T-helper 17 cell (primary cell): ENCODE measurements at regions not wholly inside any gene's neighbourhood (a gene's known extent, or its start where the extent isn't known, plus 50 kb on each side); places are given as distances from the start of the nearest gene placed in this dataset.

Experiments used
- ATAC-seq: fragments of 150-1000 bp; cut with Tn5 transposase; 2 replicates; pipeline ENCODE4 v1.10.0; 2021; ENCODE audit warnings: mild to moderate bottlenecking, moderate library complexity
- DNase-seq, 3 donors: peaks; one replicate each; pipeline versions ENCODE4 v3.0.0 to v3.0.0-alpha.2; 2020 to 2021
- H3K9me3 ChIP-seq: one replicate; pipeline ENCODE4 v1.7.0; 2013; ENCODE audit warnings: low read length, mild to moderate bottlenecking; ENCODE audit not compliant: control insufficient read depth, poor library complexity, severe bottlenecking
- H3K27ac Mint-ChIP-seq: one replicate; pipeline ENCODE4 v1.8.0; 2022; ENCODE audit warnings: mild to moderate bottlenecking, moderate library complexity, mixed read lengths
- H3K27me3 Mint-ChIP-seq: one replicate; pipeline ENCODE4 v1.8.0; 2022; ENCODE audit warnings: mixed read lengths
- H3K36me3 Mint-ChIP-seq: one replicate; pipeline ENCODE4 v1.8.0; 2022; ENCODE audit warnings: low read depth, mixed read lengths
- H3K4me1 Mint-ChIP-seq: one replicate; pipeline ENCODE4 v1.8.0; 2022; ENCODE audit warnings: mild to moderate bottlenecking, mixed read lengths
- H3K4me3 Mint-ChIP-seq: one replicate; pipeline ENCODE4 v1.8.0; 2022; ENCODE audit warnings: mild to moderate bottlenecking, moderate library complexity, mixed read lengths

GRCh38 chr22:49536571-49537131, 291.0 kb downstream of the BRD1 start:
- Mint-ChIP-seq H3K4me1 (peaks cover 11% of the 10 kb centered on the region), H3K27ac (no peak overlapping the region), H3K4me3 (no peak overlapping the region), H3K27me3 (no peaks in the 10 kb centered on the region), H3K36me3 (no peaks in the 10 kb centered on the region)
- H3K9me3 ChIP-seq = no peaks in the 10 kb centered on the region
- DNase-seq (no peak), ATAC-seq (no peak)

GRCh38 chr22:49535527-49536125, 292.0 kb downstream of the BRD1 start:
- Mint-ChIP-seq H3K4me3 (no peak overlapping the region), H3K4me1 (peaks cover 11% of the 10 kb centered on the region), H3K27me3 (no peaks in the 10 kb centered on the region), H3K36me3 (no peaks in the 10 kb centered on the region), H3K27ac (no peak overlapping the region)
- H3K9me3 ChIP-seq = no peaks in the 10 kb centered on the region
- DNase-seq (no peak), ATAC-seq (no peak)

GRCh38 chr22:49535126-49535525, 292.5 kb downstream of the BRD1 start:
- ATAC-seq = no peak
- peaks cover 11% of the 10 kb centered on the region for H3K4me1 Mint-ChIP-seq
- H3K27me3 Mint-ChIP-seq = no peaks in the 10 kb centered on the region
- no peak overlapping the region for H3K27ac Mint-ChIP-seq
- no peak for DNase-seq
- H3K36me3 Mint-ChIP-seq = no peaks in the 10 kb centered on the region
- no peak overlapping the region for H3K4me3 Mint-ChIP-seq
- no peaks in the 10 kb centered on the region for H3K9me3 ChIP-seq

GRCh38 chr22:49534386-49534785, 293.3 kb downstream of the BRD1 start:
- H3K4me1 Mint-ChIP-seq = peaks cover 10% of the 10 kb centered on the region
- H3K27me3 Mint-ChIP-seq = no peaks in the 10 kb centered on the region
- no peak for DNase-seq
- no peak for ATAC-seq
- no peaks in the 10 kb centered on the region for H3K36me3 Mint-ChIP-seq
- H3K27ac Mint-ChIP-seq = no peak overlapping the region
- H3K9me3 ChIP-seq = no peaks in the 10 kb centered on the region
- H3K4me3 Mint-ChIP-seq = no peak overlapping the region

GRCh38 chr22:49533886-49534285, 293.8 kb downstream of the BRD1 start:
- ATAC-seq (no peak), DNase-seq (no peak)
- no peaks in the 10 kb centered on the region for H3K27me3 Mint-ChIP-seq
- H3K9me3 ChIP-seq = no peaks in the 10 kb centered on the region
- H3K4me1 Mint-ChIP-seq = peaks cover 5% of the 10 kb centered on the region
- H3K36me3 Mint-ChIP-seq = no peaks in the 10 kb centered on the region
- no peak overlapping the region for H3K4me3 Mint-ChIP-seq
- H3K27ac Mint-ChIP-seq = no peak overlapping the region

- Mint-ChIP-seq H3K36me3 (no peaks in the 10 kb centered on the region), H3K4me1 (peaks cover 2% of the 10 kb centered on the region), H3K27me3 (no peaks in the 10 kb centered on the region), H3K4me3 (no peak overlapping the region), H3K27ac (no peak overlapping the region)
- no peaks in the 10 kb centered on the region for H3K9me3 ChIP-seq
- ATAC-seq (no peak), DNase-seq (no peak)
These were observed 294.5 kb downstream of the BRD1 start for GRCh38 chr22:49532869-49533802.

- Mint-ChIP-seq H3K36me3 (no peaks in the 10 kb centered on the region), H3K27ac (no peak overlapping the region), H3K4me1 (peaks cover 11% of the 10 kb centered on the region), H3K4me3 (no peak overlapping the region), H3K27me3 (no peaks in the 10 kb centered on the region)
- ATAC-seq = no peak
- DNase-seq = no peak
- no peaks in the 10 kb centered on the region for H3K9me3 ChIP-seq
These were observed 296.3 kb downstream of the BRD1 start for GRCh38 chr22:49531368-49531791.

GRCh38 chr22:49530671-49531367, 296.9 kb downstream of the BRD1 start:
- H3K4me3 Mint-ChIP-seq = no peak overlapping the region
- H3K27me3 Mint-ChIP-seq = no peaks in the 10 kb centered on the region
- H3K4me1 Mint-ChIP-seq = peaks cover 11% of the 10 kb centered on the region
- H3K9me3 ChIP-seq = no peaks in the 10 kb centered on the region
- DNase-seq (no peak), ATAC-seq (no peak)
- no peaks in the 10 kb centered on the region for H3K36me3 Mint-ChIP-seq
- H3K27ac Mint-ChIP-seq = no peak overlapping the region

- H3K9me3 ChIP-seq = no peaks in the 10 kb centered on the region
- DNase-seq = no peak
- H3K4me3 Mint-ChIP-seq = no peak overlapping the region
- no peak for ATAC-seq
- no peak overlapping the region for H3K27ac Mint-ChIP-seq
- no peaks in the 10 kb centered on the region for H3K36me3 Mint-ChIP-seq
- H3K27me3 Mint-ChIP-seq = no peaks in the 10 kb centered on the region
- peaks cover 11% of the 10 kb centered on the region for H3K4me1 Mint-ChIP-seq
These were observed 299.3 kb downstream of the BRD1 start for GRCh38 chr22:49528420-49528720.

- no peak overlapping the region for H3K27ac Mint-ChIP-seq
- DNase-seq (no peak), ATAC-seq (no peak)
- no peak overlapping the region for H3K4me3 Mint-ChIP-seq
- H3K9me3 ChIP-seq = no peaks in the 10 kb centered on the region
- no peaks in the 10 kb centered on the region for H3K36me3 Mint-ChIP-seq
- no peaks in the 10 kb centered on the region for H3K27me3 Mint-ChIP-seq
- peaks cover 11% of the 10 kb centered on the region for H3K4me1 Mint-ChIP-seq
These were observed 299.9 kb downstream of the BRD1 start for GRCh38 chr22:49527611-49528419.

GRCh38 chr22:49525801-49526535, 301.7 kb downstream of the BRD1 start:
- peaks cover 11% of the 10 kb centered on the region for H3K4me1 Mint-ChIP-seq
- no peak overlapping the region for H3K27ac Mint-ChIP-seq
- DNase-seq = no peak
- H3K4me3 Mint-ChIP-seq = no peak overlapping the region
- H3K9me3 ChIP-seq = no peaks in the 10 kb centered on the region
- H3K27me3 Mint-ChIP-seq = no peaks in the 10 kb centered on the region
- ATAC-seq = no peak
- no peaks in the 10 kb centered on the region for H3K36me3 Mint-ChIP-seq

GRCh38 chr22:49525360-49525759, 302.3 kb downstream of the BRD1 start:
- DNase-seq (no peak), ATAC-seq (no peak)
- Mint-ChIP-seq H3K36me3 (no peaks in the 10 kb centered on the region), H3K27me3 (no peaks in the 10 kb centered on the region), H3K4me3 (no peak overlapping the region), H3K27ac (no peak overlapping the region), H3K4me1 (peaks cover 11% of the 10 kb centered on the region)
- no peaks in the 10 kb centered on the region for H3K9me3 ChIP-seq
